ENCODE measurements at regions not wholly inside any gene's neighbourhood (a gene's known extent, or its start where the extent isn't known, plus 50 kb on each side); places are given as distances from the start of the nearest gene placed in this dataset.

GRCh38 chr11:92409956-92410355 lies 185.3 kb downstream of the FAT3 start:
- no peaks in the 10 kb centered on the region for H3K36me3 ChIP-seq
- H3K79me2 ChIP-seq (ENCODE audit: low read depth), result no peaks in the 10 kb centered on the region
- no peak for DNase-seq (ENCODE audit: low spot score)
- no peaks in the 10 kb centered on the region for H4K20me1 ChIP-seq (ENCODE audit: low read depth)
- H3F3A ChIP-seq (ENCODE audit: low read depth), result no peaks in the 10 kb centered on the region
- Mint-ChIP-seq H3K27ac (no peak overlapping the region), H3K27me3 (ENCODE audit: insufficient read depth, low read depth) (no peaks in the 10 kb centered on the region), H3K4me3 (no peak overlapping the region), H3K36me3 (peaks cover 5% of the 10 kb centered on the region), H3K9me3 (peaks cover 2% of the 10 kb centered on the region), H3K4me1 (peaks cover 30% of the 10 kb centered on the region)
- no peak overlapping the region for H3K4me3 ChIP-seq
- no peak overlapping the region for H3K27ac ChIP-seq
- H3K9ac ChIP-seq, result no peak overlapping the region
- peaks cover 15% of the 10 kb centered on the region for H3K4me1 ChIP-seq
- no peaks in the 10 kb centered on the region for H3K27me3 ChIP-seq
- H3K4me2 ChIP-seq, result no peak overlapping the region
- TF ChIP-seq CTCF (IDR thresholded peaks at IDR 0.05) (no peak), EZH2 (IDR thresholded peaks at IDR 0.05) (no peak), EZH2phosphoT487 (IDR thresholded peaks at IDR 0.05) (no peak)
- no peaks in the 10 kb centered on the region for H3K9me3 ChIP-seq (ENCODE audit: low read depth)
- no peak overlapping the region for H2AFZ ChIP-seq (replicated peaks)

- peaks cover 30% of the 10 kb centered on the region for H3K4me1 Mint-ChIP-seq
- H3K4me1 ChIP-seq, result peaks cover 15% of the 10 kb centered on the region
- H3K4me3 Mint-ChIP-seq, result no peak overlapping the region
- no peaks in the 10 kb centered on the region for H3K79me2 ChIP-seq (ENCODE audit: low read depth)
- DNase-seq (ENCODE audit: low spot score), result no peak
- H3K27ac ChIP-seq, result no peak overlapping the region
- no peak overlapping the region for H3K9ac ChIP-seq
- H3K27me3 Mint-ChIP-seq (ENCODE audit: insufficient read depth, low read depth), result no peaks in the 10 kb centered on the region
- no peaks in the 10 kb centered on the region for H3F3A ChIP-seq (ENCODE audit: low read depth)
- H3K9me3 Mint-ChIP-seq, result peaks cover 2% of the 10 kb centered on the region
- no peaks in the 10 kb centered on the region for H4K20me1 ChIP-seq (ENCODE audit: low read depth)
- H3K4me2 ChIP-seq, result no peak overlapping the region
- TF ChIP-seq EZH2 (IDR thresholded peaks at IDR 0.05), result no peak
- TF ChIP-seq EZH2phosphoT487 (IDR thresholded peaks at IDR 0.05), result no peak
- H3K27me3 ChIP-seq, result no peaks in the 10 kb centered on the region
- H3K4me3 ChIP-seq, result no peak overlapping the region
- no peak overlapping the region for H3K27ac Mint-ChIP-seq
- H3K36me3 Mint-ChIP-seq, result peaks cover 4% of the 10 kb centered on the region
- no peaks in the 10 kb centered on the region for H3K36me3 ChIP-seq
- H2AFZ ChIP-seq (replicated peaks), result no peak overlapping the region
- no peaks in the 10 kb centered on the region for H3K9me3 ChIP-seq (ENCODE audit: low read depth)
Observed at GRCh38 chr11:92410526-92410925, 185.9 kb downstream of the FAT3 start.

GRCh38 chr11:92411431-92411830 lies 186.8 kb downstream of the FAT3 start:
- Mint-ChIP-seq H3K36me3 (peaks cover 2% of the 10 kb centered on the region), H3K27ac (no peak overlapping the region), H3K27me3 (ENCODE audit: insufficient read depth, low read depth) (no peaks in the 10 kb centered on the region), H3K4me3 (no peak overlapping the region), H3K9me3 (peaks cover 2% of the 10 kb centered on the region), H3K4me1 (peaks cover 30% of the 10 kb centered on the region)
- H3K27ac ChIP-seq, result no peak overlapping the region
- no peak overlapping the region for H3K4me2 ChIP-seq
- no peaks in the 10 kb centered on the region for H3K79me2 ChIP-seq (ENCODE audit: low read depth)
- H3K27me3 ChIP-seq, result no peaks in the 10 kb centered on the region
- H3F3A ChIP-seq (ENCODE audit: low read depth), result no peaks in the 10 kb centered on the region
- H3K9me3 ChIP-seq (ENCODE audit: low read depth), result no peaks in the 10 kb centered on the region
- H3K4me3 ChIP-seq, result no peak overlapping the region
- H4K20me1 ChIP-seq (ENCODE audit: low read depth), result no peaks in the 10 kb centered on the region
- TF ChIP-seq CTCF (IDR thresholded peaks at IDR 0.05), result no peak
- TF ChIP-seq EZH2 (IDR thresholded peaks at IDR 0.05), result no peak
- no peak for TF ChIP-seq EZH2phosphoT487 (IDR thresholded peaks at IDR 0.05)
- H2AFZ ChIP-seq (replicated peaks), result no peak overlapping the region
- peaks cover 15% of the 10 kb centered on the region for H3K4me1 ChIP-seq
- peak; percentile 21 for DNase-seq (ENCODE audit: low spot score)
- no peaks in the 10 kb centered on the region for H3K36me3 ChIP-seq
- H3K9ac ChIP-seq, result no peak overlapping the region

- Histone ChIP-seq H3K36me3 (no peaks in the 10 kb centered on the region), H3K27me3 (no peaks in the 10 kb centered on the region), H2AFZ (replicated peaks) (no peak overlapping the region), H3F3A (ENCODE audit: low read depth) (no peaks in the 10 kb centered on the region), H3K4me3 (no peak overlapping the region), H4K20me1 (ENCODE audit: low read depth) (no peaks in the 10 kb centered on the region), H3K4me1 (peaks cover 15% of the 10 kb centered on the region), H3K9ac (no peak overlapping the region), H3K79me2 (ENCODE audit: low read depth) (no peaks in the 10 kb centered on the region), H3K9me3 (ENCODE audit: low read depth) (no peaks in the 10 kb centered on the region), H3K27ac (no peak overlapping the region), H3K4me2 (no peak overlapping the region)
- DNase-seq (ENCODE audit: low spot score), result no peak
- peaks cover 18% of the 10 kb centered on the region for H3K4me1 Mint-ChIP-seq
- H3K9me3 Mint-ChIP-seq, result peaks cover 2% of the 10 kb centered on the region
- H3K4me3 Mint-ChIP-seq, result no peak overlapping the region
- no peak for TF ChIP-seq EZH2 (IDR thresholded peaks at IDR 0.05)
- TF ChIP-seq EZH2phosphoT487 (IDR thresholded peaks at IDR 0.05), result no peak
- no peak overlapping the region for H3K27ac Mint-ChIP-seq
- peaks cover 2% of the 10 kb centered on the region for H3K36me3 Mint-ChIP-seq
- H3K27me3 Mint-ChIP-seq (ENCODE audit: insufficient read depth, low read depth), result no peaks in the 10 kb centered on the region
Observed at GRCh38 chr11:92413757-92414513, 189.3 kb downstream of the FAT3 start.
